Peyer's patch (tissue), 4 donors: ENCODE measurements at regions not wholly inside any gene's neighbourhood (a gene's known extent, or its start where the extent isn't known, plus 50 kb on each side); places are given as distances from the start of the nearest gene placed in this dataset.

Source experiments
- CTCF ChIP-seq, 6 experiments: fragments of 450-650 bp in 4 of 6; fragments of 200-600 bp in 2 of 6; sonication (generic) in 1 of 6; IDR thresholded peaks; one replicate each; pipeline ENCODE4 v1.5.1; 2017 to 2019; ENCODE audit warnings: antibody characterized with exemption in 6 of 6, mild to moderate bottlenecking in 3 of 6, moderate library complexity in 1 of 6
- POLR2A ChIP-seq, 2 donors: fragments of 450-650 bp; IDR thresholded peaks; one replicate each; pipeline ENCODE4 v1.5.1; 2017; ENCODE audit warnings: antibody characterized with exemption in 2 of 2, mild to moderate bottlenecking in 2 of 2, moderate library complexity in 2 of 2

GRCh38 chr3:166445865-166446264, 608.6 kb upstream of the BCHE start:
- TF ChIP-seq CTCF (IDR thresholded peaks at IDR 0.05): no peak
- no peak for TF ChIP-seq POLR2A (IDR thresholded peaks at IDR 0.05)
